ENCODE measurements at regions not wholly inside any gene's neighbourhood (a gene's known extent, or its start where the extent isn't known, plus 50 kb on each side); places are given as distances from the start of the nearest gene placed in this dataset.

GRCh38 chr9:109962215-109962614, 182.2 kb downstream of the PALM2AKAP2 start:
- Histone ChIP-seq H3K4me3 (ENCODE audit: low read depth in 1 of 2, low read length in 2 of 2) (no peak overlapping the region), H3K79me2 (ENCODE audit: insufficient read depth, low read length) (no peaks in the 10 kb centered on the region), H3K27me3 (ENCODE audit: insufficient read depth, low read length, poor library complexity) (no peaks in the 10 kb centered on the region), H4K20me1 (ENCODE audit: insufficient read depth, low read length) (no peaks in the 10 kb centered on the region), H3K9ac (ENCODE audit: low read depth, low read length) (no peak overlapping the region), H3K36me3 (ENCODE audit: insufficient read depth, low read length) (no peaks in the 10 kb centered on the region), H3K9me3 (ENCODE audit: insufficient read depth, low read length, severe bottlenecking) (no peaks in the 10 kb centered on the region), H3K4me1 (ENCODE audit: insufficient read depth, low read length) (no peaks in the 10 kb centered on the region), H2AFZ (ENCODE audit: low read depth, low read length) (no peak overlapping the region), H3K27ac (ENCODE audit: low read length) (no peak overlapping the region), H3K4me2 (ENCODE audit: insufficient read depth, low read length) (no peak overlapping the region)
- DNase-seq (no peak), ATAC-seq (ENCODE audit: insufficient read depth, low read depth) (no peak)
- no peak for TF ChIP-seq EZH2 (IDR thresholded peaks at IDR 0.05; ENCODE audit: borderline replicate concordance, low read depth, low read length, severe bottlenecking)
- no peak for TF ChIP-seq CTCF (IDR thresholded peaks at IDR 0.05; ENCODE audit: borderline replicate concordance, extremely low read depth, low read length, poor library complexity, severe bottlenecking)

GRCh38 chr9:109963079-109963478, 183.1 kb downstream of the PALM2AKAP2 start:
- no peak for TF ChIP-seq EZH2 (IDR thresholded peaks at IDR 0.05; ENCODE audit: borderline replicate concordance, low read depth, low read length, severe bottlenecking)
- no peak for TF ChIP-seq CTCF (IDR thresholded peaks at IDR 0.05; ENCODE audit: borderline replicate concordance, extremely low read depth, low read length, poor library complexity, severe bottlenecking)
- Histone ChIP-seq H3K36me3 (ENCODE audit: insufficient read depth, low read length) (no peaks in the 10 kb centered on the region), H3K79me2 (ENCODE audit: insufficient read depth, low read length) (no peaks in the 10 kb centered on the region), H3K4me3 (ENCODE audit: low read depth in 1 of 2, low read length in 2 of 2) (no peak overlapping the region), H4K20me1 (ENCODE audit: insufficient read depth, low read length) (no peaks in the 10 kb centered on the region), H3K27ac (ENCODE audit: low read length) (no peak overlapping the region), H3K9ac (ENCODE audit: low read depth, low read length) (no peak overlapping the region), H2AFZ (ENCODE audit: low read depth, low read length) (no peak overlapping the region), H3K4me1 (ENCODE audit: insufficient read depth, low read length) (no peaks in the 10 kb centered on the region), H3K9me3 (ENCODE audit: insufficient read depth, low read length, severe bottlenecking) (no peaks in the 10 kb centered on the region), H3K27me3 (ENCODE audit: insufficient read depth, low read length, poor library complexity) (no peaks in the 10 kb centered on the region), H3K4me2 (ENCODE audit: insufficient read depth, low read length) (no peak overlapping the region)
- DNase-seq (no peak), ATAC-seq (ENCODE audit: insufficient read depth, low read depth) (no peak)

GRCh38 chr9:109966643-109967368, 186.8 kb downstream of the PALM2AKAP2 start:
- Histone ChIP-seq H3K27me3 (ENCODE audit: insufficient read depth, low read length, poor library complexity) (no peaks in the 10 kb centered on the region), H3K36me3 (ENCODE audit: insufficient read depth, low read length) (no peaks in the 10 kb centered on the region), H3K27ac (ENCODE audit: low read length) (no peak overlapping the region), H3K4me1 (ENCODE audit: insufficient read depth, low read length) (no peaks in the 10 kb centered on the region), H2AFZ (ENCODE audit: low read depth, low read length) (no peak overlapping the region), H3K4me2 (ENCODE audit: insufficient read depth, low read length) (no peak overlapping the region), H3K79me2 (ENCODE audit: insufficient read depth, low read length) (no peaks in the 10 kb centered on the region), H4K20me1 (ENCODE audit: insufficient read depth, low read length) (no peaks in the 10 kb centered on the region), H3K9me3 (ENCODE audit: insufficient read depth, low read length, severe bottlenecking) (no peaks in the 10 kb centered on the region), H3K4me3 (ENCODE audit: low read depth in 1 of 2, low read length in 2 of 2) (no peak overlapping the region), H3K9ac (ENCODE audit: low read depth, low read length) (no peak overlapping the region)
- DNase-seq = no peak
- ATAC-seq (ENCODE audit: insufficient read depth, low read depth) = no peak
- TF ChIP-seq EZH2 (IDR thresholded peaks at IDR 0.05; ENCODE audit: borderline replicate concordance, low read depth, low read length, severe bottlenecking) (no peak), CTCF (IDR thresholded peaks at IDR 0.05; ENCODE audit: borderline replicate concordance, extremely low read depth, low read length, poor library complexity, severe bottlenecking) (no peak)

Measured in DND-41 (cell line).